SHP77 treated with DMSO at 0.1 percent for 48 hours (cell line): ENCODE measurements at regions not wholly inside any gene's neighbourhood (a gene's known extent, or its start where the extent isn't known, plus 50 kb on each side); places are given as distances from the start of the nearest gene placed in this dataset.
A peak's percentile ranks its signal among the peaks of the same experiment; 100 is the strongest.
"Not testable (repeated sequence)": the region's sequence is repeated elsewhere in the genome, so short reads cannot be mapped to it uniquely, and the experiment has no call there.

Experiments used
- DNase-seq: peaks from one replicate; lab custom pipeline; 2025; lab: John Stamatoyannopoulos, UW

DNA sequence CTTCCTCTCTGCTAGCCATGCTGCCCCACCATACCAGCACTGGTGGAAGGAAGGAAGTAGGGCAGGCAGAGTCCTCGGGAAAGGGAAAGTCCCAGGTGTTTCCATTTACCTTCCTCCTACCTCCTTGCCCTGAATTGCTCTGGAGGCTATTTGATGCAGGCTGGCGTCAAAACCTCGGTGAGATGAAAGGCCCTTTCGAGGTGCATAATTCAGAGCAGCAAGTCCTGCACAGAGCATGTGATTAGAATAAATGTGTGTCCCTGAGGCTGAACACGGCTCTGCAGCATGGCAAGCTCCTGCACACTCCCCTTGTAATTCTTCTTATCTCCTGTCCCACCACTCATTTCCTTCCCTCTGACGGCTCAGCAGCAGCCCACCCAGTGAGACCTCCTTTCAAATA, 98.7 kb upstream of the LRFN2 start:
- no peak for DNase-seq

DNA sequence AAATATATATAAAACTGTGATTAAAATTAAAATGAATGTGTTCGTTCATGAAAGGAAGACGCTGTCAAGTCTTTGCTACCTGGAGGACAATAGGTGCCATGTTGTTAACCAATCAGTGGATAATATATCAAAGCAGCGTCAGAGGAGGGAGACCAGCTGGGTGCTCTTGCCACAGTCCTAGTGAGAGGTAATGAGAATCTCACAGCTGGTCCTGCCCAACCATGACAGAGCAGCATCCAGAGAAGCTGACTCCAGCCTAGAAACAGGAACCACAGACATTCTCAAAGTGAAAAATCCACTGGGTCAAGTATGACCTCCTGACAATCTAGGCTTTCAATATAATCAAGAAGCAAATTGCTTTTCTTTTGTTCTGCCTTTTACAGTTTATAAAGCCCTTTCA, 94.5 kb upstream of the LRFN2 start:
- no peak for DNase-seq

DNA sequence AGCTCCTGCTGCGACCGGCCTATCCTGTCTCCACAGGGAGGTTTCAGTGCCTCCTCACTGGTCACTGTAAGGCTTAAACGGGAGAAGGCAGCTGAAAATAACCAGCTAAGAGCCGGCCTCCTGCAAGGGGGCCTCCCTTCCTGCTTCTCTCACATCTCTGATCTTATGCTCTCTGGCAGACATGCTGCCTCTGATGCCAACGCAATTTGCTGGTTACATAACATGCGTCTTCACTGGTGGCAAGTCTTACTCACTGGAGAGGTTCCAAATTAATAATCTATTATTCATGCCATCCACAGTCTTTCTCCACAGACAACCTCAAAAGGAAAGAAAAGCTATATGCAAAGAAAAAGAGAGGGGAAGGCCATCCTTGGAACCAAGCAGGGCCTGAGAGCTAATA, 91.8 kb upstream of the LRFN2 start:
- DNase-seq, result no peak

GRCh38 chr6:40674170-40674569, 87.0 kb upstream of the LRFN2 start:
- peak; percentile 47 for DNase-seq

GRCh38 chr6:40672087-40672486, 84.9 kb upstream of the LRFN2 start:
- DNase-seq, result peak; percentile 98

- peak; percentile 98 for DNase-seq
Measured at GRCh38 chr6:40671694-40672050, 84.5 kb upstream of the LRFN2 start.

GRCh38 chr6:40671001-40671693, 84.0 kb upstream of the LRFN2 start:
- DNase-seq, result peak; percentile 96

DNA sequence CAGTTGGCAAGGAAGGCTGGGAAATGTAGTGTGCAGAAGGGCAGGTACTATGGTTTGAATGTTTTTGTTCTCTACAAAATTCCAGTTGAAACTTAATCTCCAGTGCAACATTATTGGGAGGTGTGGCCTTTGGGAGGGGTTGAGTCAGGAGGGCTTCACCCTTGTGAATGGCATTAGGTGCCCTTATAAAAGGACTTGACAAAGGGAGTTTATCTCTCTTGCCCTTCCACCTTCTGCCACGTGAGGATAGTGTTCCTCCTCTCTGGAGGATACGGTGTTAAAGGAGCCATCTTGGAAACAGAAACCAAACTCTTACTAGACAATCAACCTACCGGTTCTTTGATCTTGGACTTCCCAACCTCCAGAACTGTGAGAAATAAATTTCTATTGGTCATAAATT, 82.2 kb upstream of the LRFN2 start:
- no peak for DNase-seq

- no peak for DNase-seq
Measured at GRCh38 chr6:40668203-40668602, 81.0 kb upstream of the LRFN2 start.

DNA sequence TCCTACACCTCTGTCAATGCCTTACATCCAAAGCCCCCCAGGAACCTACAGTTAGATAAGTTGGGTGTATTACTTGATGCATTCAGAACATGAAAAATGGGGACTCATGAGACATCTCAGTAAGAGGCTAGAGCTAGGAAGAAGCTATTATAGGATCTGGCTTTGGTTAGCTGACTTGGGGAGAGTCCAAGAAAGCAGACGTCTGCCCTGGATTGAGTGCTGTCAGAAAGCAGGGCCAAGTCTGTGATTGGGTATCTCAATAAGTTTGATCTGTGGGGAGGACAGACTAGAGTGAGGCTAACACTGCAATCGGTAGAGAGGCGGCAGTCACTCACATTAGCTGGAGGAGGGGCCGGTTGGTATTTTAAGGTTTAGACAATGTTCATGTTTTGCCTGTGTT, 79.4 kb upstream of the LRFN2 start:
- DNase-seq, result no peak

DNA sequence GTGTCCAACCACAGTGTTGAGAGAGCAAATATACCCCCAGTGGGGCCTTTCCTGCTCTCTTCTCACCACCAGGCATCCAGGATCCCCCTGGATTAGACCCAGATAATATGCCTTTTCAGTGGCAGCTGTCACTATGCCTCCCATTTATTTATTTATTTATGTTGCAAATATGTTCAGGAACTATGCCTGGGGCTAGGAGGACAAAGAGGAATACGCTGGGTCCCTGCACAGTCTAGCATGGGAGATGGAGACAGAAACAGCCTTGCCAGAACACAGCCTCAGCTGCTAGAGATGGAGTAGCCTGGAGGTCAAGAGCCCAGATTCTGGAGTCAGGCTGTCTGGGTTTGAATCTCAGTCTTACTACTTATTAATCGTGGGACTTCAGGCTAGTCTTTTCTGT, 74.6 kb upstream of the LRFN2 start:
- DNase-seq, result no peak

DNA sequence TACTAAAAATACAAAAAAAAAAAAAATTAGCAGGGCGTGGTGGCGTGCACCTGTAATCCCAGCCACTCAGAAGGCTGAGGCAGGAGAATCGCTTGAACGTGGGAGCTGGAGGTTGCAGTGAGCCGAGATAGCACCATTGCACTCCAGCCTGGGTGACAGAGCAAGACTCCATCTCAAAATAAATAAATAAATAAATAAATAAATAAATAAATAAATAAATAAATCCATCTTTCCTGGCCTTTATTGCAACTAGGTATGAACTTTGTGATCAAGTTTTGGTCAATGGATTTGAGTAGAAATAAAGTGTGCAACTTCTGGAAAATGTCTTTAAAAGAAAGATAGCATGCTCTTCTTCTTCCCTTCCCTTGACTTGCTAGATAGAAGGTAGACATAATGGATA, 69.6 kb upstream of the LRFN2 start:
- not testable (repeated sequence) for DNase-seq

DNA sequence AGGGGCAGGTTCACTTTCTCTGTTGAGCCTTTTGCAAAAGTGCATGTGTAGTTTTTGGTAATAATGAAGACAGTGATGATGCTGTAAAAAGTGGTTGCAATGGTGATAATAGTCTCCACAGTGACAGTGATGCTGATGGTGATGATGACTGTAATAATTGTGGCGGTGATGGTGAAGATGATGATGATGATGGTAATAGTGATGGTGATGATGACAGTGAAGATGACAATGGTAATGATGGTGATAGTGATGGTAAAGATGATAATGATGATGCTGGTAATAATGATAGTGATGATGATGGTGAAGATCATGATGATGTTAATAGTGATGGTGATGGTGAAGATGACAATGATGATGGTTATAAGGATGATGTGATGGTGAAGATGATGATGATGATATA, 67.7 kb upstream of the LRFN2 start:
- DNase-seq, result no peak

DNA sequence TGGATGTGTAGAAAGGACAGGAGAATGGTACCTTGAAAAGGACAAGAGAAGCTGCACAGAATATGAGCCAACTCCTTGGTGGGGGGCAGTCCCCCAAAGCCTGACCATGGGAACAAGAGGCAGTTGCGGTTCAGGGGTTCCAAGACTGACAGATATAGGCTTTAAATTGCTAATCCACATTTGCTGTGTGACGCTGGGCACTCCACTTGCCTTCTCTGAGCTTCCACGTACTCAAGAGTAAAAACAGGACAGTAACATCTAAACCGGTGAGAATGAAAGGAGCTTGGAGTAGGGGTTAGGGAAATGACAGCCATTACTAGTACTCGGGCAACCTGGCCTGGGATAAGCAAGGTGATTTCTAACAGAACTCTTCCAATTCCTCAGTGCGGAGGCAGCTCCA, 57.9 kb upstream of the LRFN2 start:
- no peak for DNase-seq

DNA sequence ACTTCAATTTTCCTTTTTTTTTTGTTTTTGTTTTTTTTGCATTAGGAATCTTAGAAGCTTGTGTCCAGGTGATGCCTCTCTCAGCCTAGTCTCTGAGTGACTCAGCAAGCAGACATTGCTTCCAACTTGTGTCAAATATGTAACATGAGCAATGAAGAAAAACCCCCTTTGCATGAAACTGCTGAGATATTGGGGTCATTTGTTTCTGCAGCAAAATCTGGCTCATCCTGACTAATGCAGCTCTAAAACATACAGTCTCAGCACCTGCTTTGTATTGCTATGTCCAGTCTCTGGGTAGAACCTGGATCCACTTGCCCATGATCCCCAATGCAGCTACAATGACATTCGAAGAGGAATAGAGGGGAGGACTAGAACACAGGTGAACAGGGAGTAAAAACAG, 55.7 kb upstream of the LRFN2 start:
- DNase-seq, result no peak

DNA sequence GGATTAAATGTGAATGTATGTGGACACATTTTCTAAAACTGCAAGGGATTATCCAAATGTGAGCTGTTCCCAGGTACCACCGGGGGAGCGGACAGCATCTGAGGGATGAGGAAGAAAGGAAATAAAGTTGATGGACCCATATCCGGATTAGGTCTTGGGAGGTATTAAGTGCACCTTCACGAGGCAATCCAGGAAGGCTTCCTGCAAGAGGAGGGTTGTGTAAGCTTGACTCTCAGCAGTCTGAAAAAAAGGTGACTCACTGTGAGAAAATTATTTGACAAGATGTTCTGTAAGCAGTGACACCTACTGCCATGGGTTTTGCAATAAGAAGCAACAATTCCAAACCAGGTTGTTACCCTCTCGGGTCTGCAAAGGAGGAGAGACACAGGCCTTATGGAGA, 55.0 kb upstream of the LRFN2 start:
- DNase-seq, result no peak

DNA sequence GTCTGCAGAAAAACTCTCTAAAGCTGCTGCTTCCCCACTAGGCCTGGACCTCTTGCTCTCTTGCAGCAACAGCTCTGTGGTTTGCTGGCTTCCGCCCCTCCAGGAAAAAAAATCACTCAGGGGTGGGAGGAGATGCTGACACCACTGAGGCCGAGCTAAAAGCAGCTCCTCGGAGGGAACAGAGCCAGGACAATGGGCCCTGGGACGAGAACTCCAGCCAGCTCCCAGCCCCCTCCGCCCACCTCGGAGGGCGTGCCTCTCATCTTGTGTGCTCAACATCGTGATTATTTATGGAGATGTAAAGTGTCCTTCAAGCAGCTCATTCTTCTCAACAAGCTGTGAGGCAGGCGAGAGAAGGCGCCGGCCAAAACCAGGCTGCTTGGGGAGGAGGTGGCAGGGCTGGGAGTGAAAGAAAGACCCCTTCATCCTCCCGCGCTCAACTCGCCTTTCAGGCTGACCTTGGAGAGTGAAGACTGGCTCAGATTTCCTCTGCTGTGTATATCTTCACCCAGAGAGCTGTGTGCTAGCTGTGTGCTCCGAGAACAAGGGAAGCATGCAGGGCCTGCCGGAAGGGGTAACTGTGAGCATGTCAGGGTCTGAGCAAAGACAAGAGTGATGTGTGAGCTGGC, 53.5 kb upstream of the LRFN2 start:
- no peak for DNase-seq
